ENCODE measurements at regions not wholly inside any gene's neighbourhood (a gene's known extent, or its start where the extent isn't known, plus 50 kb on each side); places are given as distances from the start of the nearest gene placed in this dataset.

DNA sequence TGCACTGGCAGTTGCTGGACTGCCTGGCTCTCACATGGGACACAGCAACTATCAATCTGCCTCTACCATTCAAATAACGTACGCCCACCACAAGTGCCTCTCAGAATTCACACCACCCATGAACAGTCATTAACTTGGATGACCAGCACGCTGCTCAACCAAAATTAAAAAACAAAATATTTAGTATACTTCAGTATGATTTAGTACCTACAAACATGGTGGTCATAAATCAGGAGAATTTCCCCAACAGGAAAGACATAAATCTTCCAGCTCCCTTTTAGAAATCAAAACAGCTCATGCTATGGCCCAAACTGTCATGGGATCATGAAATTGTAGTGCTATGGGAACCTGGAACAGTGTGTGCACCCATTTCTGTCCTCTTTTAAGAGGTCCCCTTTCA is 317.4 kb upstream of the ETAA1 start:
- no peak overlapping the region for H3K4me3 ChIP-seq (ENCODE audit: low read depth, low read length)
- TF ChIP-seq CTCF (IDR thresholded peaks at IDR 0.05; ENCODE audit: borderline replicate concordance, insufficient read depth, low read depth, low read length) = no peak

DNA sequence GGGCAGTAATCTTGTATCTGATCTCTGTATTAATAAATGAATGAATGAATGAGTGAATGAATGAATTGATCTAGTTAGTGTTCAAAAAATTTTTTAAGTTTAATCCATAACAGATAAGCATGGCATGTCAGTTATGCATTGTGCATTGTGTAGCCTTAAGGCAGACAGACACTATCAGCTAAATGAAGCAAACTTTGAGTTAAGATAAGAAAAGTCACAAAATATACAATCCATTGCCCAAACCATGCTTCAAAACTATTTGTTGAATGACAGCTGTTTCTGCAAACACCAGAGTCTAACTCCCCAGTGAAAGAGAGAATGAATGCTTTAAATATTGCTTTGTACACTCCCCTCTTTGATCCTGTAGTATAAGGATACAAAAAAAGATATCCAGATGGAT is 314.3 kb upstream of the ETAA1 start:
- no peak overlapping the region for H3K4me3 ChIP-seq (ENCODE audit: low read depth, low read length)
- TF ChIP-seq CTCF (IDR thresholded peaks at IDR 0.05; ENCODE audit: borderline replicate concordance, insufficient read depth, low read depth, low read length) = no peak

DNA sequence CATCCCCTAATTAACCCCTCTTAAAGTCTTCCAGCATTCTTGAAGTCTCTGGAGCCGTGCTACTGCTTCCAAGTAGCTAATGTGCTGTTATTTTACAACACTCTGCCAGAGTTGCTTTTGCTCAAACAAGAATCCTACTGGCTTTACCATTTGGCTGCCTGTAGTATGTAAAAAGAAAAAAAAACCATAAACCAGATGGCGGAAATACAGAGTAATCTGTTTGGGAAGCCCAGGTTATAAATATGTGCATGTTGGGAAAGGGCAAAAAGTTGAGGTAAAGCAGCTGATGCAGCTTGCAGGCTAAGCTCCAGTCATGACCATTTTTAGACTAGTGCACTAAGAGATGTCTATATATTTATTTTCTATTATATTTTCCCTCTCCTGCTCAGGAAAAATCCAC is 313.2 kb upstream of the ETAA1 start:
- H3K4me3 ChIP-seq (ENCODE audit: low read depth, low read length) = no peak overlapping the region
- TF ChIP-seq CTCF (IDR thresholded peaks at IDR 0.05; ENCODE audit: borderline replicate concordance, insufficient read depth, low read depth, low read length) = no peak

DNA sequence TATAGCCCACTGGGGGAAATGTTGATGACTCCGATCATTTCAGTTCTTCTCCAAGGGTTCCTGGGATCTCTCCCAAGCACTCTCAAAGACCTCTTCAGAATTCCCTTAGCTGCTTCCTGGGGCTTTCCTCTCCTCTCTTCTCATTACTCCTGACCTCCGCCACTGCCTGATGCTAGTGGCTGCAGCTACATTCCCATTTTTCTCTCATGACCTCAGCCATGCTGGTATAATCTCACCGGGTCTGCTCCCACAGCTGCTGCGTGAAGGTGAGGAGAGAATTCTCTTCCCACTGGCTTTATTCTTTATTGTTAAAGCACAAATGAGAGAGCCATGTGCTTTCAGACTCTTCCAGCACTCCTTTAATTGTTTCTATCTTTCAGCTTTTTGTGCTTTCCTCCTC is 312.0 kb upstream of the ETAA1 start:
- no peak overlapping the region for H3K4me3 ChIP-seq (ENCODE audit: low read depth, low read length)
- no peak for TF ChIP-seq CTCF (IDR thresholded peaks at IDR 0.05; ENCODE audit: borderline replicate concordance, insufficient read depth, low read depth, low read length)

- no peak for TF ChIP-seq CTCF (IDR thresholded peaks at IDR 0.05; ENCODE audit: borderline replicate concordance, insufficient read depth, low read depth, low read length)
- no peak overlapping the region for H3K4me3 ChIP-seq (ENCODE audit: low read depth, low read length)
Measured at GRCh38 chr2:67091681-67092080, 305.5 kb upstream of the ETAA1 start.

- H3K4me3 ChIP-seq (ENCODE audit: low read depth, low read length) = no peak overlapping the region
- TF ChIP-seq CTCF (IDR thresholded peaks at IDR 0.05; ENCODE audit: borderline replicate concordance, insufficient read depth, low read depth, low read length) = no peak
Measured at GRCh38 chr2:67095121-67095520, 302.0 kb upstream of the ETAA1 start.

- TF ChIP-seq CTCF (IDR thresholded peaks at IDR 0.05; ENCODE audit: borderline replicate concordance, insufficient read depth, low read depth, low read length) = no peak
- H3K4me3 ChIP-seq (ENCODE audit: low read depth, low read length) = no peak overlapping the region
Measured at GRCh38 chr2:67096886-67097285, 300.2 kb upstream of the ETAA1 start.
